Fibroblast of pulmonary artery (primary cell): ENCODE measurements at regions not wholly inside any gene's neighbourhood (a gene's known extent, or its start where the extent isn't known, plus 50 kb on each side); places are given as distances from the start of the nearest gene placed in this dataset.

ENCODE experiments used
- DNase-seq: peaks from one replicate; pipeline ENCODE4 v3.0.0-alpha.2; 2010; ENCODE audit warnings: low read depth
- H3K4me3 ChIP-seq: replicated peaks from 2 replicates; pipeline ENCODE4 v1.5.1; 2011; ENCODE audit warnings: low read depth, mild to moderate bottlenecking, control low read depth, low read length, moderate library complexity
- CTCF ChIP-seq: IDR thresholded peaks from 2 replicates; pipeline ENCODE4 v1.5.1; 2011; ENCODE audit warnings: mild to moderate bottlenecking, control low read depth, low read length, inconsistent platforms; ENCODE audit errors: missing control alignments

DNA sequence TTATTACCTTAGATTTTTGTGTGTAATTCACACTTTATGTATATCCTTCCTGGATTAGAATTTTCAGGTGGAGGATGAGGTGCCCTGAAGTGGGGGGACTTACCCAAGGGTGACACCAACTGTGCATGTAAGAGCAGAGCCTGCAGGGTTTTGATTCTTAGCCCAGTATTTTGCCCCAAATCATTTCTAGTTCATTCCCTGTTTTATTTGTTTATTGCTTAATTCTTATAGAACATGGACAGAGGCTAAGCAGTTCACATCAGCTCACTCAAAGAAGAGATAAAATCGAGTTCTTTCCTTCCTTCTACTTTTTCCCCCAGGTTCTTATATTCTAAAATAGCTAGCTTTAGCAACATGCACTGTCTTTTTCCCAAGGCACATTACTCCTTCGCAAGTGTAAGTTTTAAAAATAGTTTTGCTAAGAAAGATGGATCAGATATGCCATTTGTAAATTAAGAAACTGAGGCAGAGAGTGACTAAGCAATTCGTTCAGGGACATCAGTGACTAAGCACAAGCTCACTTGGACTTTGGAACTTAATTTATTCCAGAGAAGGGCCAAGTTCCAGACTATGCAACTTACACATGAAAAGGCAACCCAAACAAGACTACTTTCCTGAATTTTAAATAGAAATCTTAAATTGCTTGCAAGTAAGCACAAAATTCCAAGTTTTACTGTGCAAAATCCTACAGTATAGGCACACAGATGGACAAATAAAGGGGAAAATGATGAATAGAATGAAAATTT is 427.9 kb upstream of the POU3F3 start:
- TF ChIP-seq CTCF, result no peak
- DNase-seq, result no peak

DNA sequence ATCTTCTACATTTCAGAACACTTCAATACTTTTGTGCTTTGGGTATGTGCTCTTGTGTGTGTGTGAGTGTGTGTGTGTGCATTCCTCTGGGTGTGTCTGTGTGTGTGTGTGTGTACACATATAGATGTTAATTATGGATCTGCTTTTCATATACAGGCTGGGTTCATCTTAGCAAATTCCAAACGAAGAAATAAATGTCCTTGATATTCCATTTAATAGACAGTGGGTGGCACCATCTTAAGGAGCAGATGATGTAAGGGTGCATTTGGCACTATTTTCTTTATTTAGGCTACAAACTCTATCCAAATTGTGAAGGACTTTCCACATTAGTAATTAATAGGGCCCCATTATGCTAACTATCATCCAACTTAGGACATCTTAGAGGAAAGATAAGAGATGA is 425.8 kb upstream of the POU3F3 start:
- no peak for DNase-seq
- H3K4me3 ChIP-seq, result no peak overlapping the region
- TF ChIP-seq CTCF, result no peak

More for the DNA sequence above, 427.9 kb upstream of the POU3F3 start:
- H3K4me3 ChIP-seq, result no peak overlapping the region

- DNase-seq, result no peak
- TF ChIP-seq CTCF, result no peak
- no peak overlapping the region for H3K4me3 ChIP-seq
These were observed 424.1 kb upstream of the POU3F3 start for GRCh38 chr2:104429639-104430358.

DNA sequence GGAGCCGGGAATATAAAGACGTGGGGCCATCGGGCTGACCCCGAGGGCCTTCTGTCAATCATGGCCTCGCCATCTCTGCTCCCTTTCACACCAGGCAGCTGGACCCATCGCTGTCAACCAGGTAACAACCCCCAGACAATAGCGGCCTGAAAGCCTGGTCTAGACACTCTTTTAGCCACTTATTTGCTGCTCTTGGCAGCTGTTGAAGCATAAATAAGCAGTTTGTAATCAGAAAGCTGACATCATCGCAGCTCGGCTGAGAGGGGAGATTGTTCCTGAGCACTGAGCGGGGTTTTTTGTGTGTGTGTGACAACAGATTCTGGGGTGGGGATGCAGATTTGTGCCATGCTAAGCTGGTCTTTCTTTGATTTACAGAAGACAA is 423.6 kb upstream of the POU3F3 start:
- no peak overlapping the region for H3K4me3 ChIP-seq
- DNase-seq, result no peak
- no peak for TF ChIP-seq CTCF

GRCh38 chr2:104430852-104431251 is 423.1 kb upstream of the POU3F3 start:
- no peak for TF ChIP-seq CTCF
- DNase-seq, result no peak
- no peak overlapping the region for H3K4me3 ChIP-seq

DNA sequence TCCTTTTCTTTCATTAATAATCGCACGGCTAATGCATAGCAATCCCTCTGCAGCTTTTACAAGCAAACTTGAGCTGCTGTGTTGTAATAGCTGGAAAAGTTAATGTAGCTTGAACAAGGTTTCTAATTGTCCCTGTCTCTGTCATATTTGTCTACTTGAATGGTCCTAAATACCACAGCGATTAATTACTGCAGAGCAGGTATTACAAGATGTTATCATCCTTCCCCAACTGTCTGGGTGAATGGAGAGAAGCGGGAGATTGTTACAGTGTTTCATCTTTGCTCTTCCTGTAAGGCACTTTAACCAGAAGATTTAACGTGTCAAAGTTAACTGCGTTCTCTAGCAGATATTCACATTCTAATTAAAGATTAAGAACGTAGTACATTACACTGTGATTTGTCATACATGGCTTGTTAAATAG is 422.2 kb upstream of the POU3F3 start:
- H3K4me3 ChIP-seq, result no peak overlapping the region
- DNase-seq, result no peak
- no peak for TF ChIP-seq CTCF
